HCT116 (cell line): ENCODE measurements at regions not wholly inside any gene's neighbourhood (a gene's known extent, or its start where the extent isn't known, plus 50 kb on each side); places are given as distances from the start of the nearest gene placed in this dataset.

Source experiments
- EZH2 ChIP-seq: fragments of 200-600 bp; sonication (generic); IDR thresholded peaks from 2 replicates; pipeline ENCODE4 v1.6.1; 2017; ENCODE audit warnings: antibody characterized with exemption, mixed run types
- EZH2phosphoT487 ChIP-seq: fragments of 200-600 bp; IDR thresholded peaks from 2 replicates; pipeline ENCODE4 v1.6.1; 2018; ENCODE audit warnings: antibody characterized with exemption, borderline replicate concordance
- JUND ChIP-seq: IDR thresholded peaks from 2 replicates; pipeline ENCODE4 v1.6.1; 2012
- POLR2A ChIP-seq: IDR thresholded peaks from 2 replicates; pipeline ENCODE4 v1.7.0; 2011; ENCODE audit warnings: borderline replicate concordance; ENCODE audit not compliant: insufficient read depth, insufficient read length; ENCODE audit errors: extremely low read depth
- RAD21 ChIP-seq: IDR thresholded peaks from 2 replicates; pipeline ENCODE4 v1.6.1; 2012; ENCODE audit warnings: low read depth, mild to moderate bottlenecking
- SRF ChIP-seq: IDR thresholded peaks from 2 replicates; pipeline ENCODE4 v1.6.1; 2012; ENCODE audit warnings: low read depth
- YY1 ChIP-seq: IDR thresholded peaks from 2 replicates; pipeline ENCODE4 v1.6.1; 2011; ENCODE audit warnings: low read length, low read depth, moderate library complexity, mild to moderate bottlenecking; ENCODE audit not compliant: insufficient replicate concordance; ENCODE audit errors: extremely low read depth
- ZNF274 ChIP-seq: fragments of 200-500 bp; sonication (Bioruptor generic); IDR thresholded peaks from 2 replicates; pipeline ENCODE4 v1.6.1; 2014; ENCODE audit warnings: mild to moderate bottlenecking, low read depth, low read length, inconsistent platforms
- TF ChIP-seq, protein P1 (sequence below), 3 experiments: fragments of 200-600 bp in 1 of 3; sonication (generic) in 1 of 3; IDR thresholded peaks in 2 of 3; conservative IDR thresholded peaks in 1 of 3; 2 replicates each; pipeline ENCODE4 v1.5.1; 2012 to 2017; ENCODE audit warnings: low read depth in 2 of 3, low read length in 2 of 3, antibody characterized with exemption in 1 of 3, borderline replicate concordance in 1 of 3, control low read depth in 1 of 3, mild to moderate bottlenecking in 1 of 3, mixed read lengths in 1 of 3, mixed run types in 1 of 3, moderate library complexity in 1 of 3; ENCODE audit not compliant: insufficient read depth in 1 of 3
- TF ChIP-seq, protein P2 (sequence below): IDR thresholded peaks from 2 replicates; pipeline ENCODE4 v1.6.1; 2011; ENCODE audit warnings: mild to moderate bottlenecking, low read length, moderate library complexity; ENCODE audit not compliant: insufficient replicate concordance; ENCODE audit errors: extremely low read depth
- TF ChIP-seq, protein P3 (sequence below): IDR thresholded peaks from 2 replicates; pipeline ENCODE4 v1.6.1; 2012; ENCODE audit warnings: low read depth

DNA sequence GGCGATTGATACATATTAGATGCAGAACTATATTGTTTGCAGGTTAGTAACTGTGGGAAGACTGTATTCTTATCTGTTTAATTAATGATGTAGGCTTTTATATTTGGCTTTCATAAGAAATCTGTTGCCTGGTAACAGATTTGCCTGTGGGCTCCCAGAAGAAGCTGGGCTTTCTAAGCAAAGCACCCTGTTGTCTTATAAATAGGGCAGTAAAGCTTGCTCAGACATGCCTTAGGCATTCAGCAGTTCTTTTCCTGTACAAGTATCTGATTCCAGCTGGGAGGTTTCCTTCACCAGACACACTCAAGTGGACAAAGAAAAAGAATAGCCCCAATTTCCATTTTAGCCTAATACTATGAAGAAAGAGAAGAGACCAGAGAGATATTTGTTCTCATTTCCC lies 524.0 kb downstream of the LRRIQ3 start:
- TF ChIP-seq, protein P1, sequence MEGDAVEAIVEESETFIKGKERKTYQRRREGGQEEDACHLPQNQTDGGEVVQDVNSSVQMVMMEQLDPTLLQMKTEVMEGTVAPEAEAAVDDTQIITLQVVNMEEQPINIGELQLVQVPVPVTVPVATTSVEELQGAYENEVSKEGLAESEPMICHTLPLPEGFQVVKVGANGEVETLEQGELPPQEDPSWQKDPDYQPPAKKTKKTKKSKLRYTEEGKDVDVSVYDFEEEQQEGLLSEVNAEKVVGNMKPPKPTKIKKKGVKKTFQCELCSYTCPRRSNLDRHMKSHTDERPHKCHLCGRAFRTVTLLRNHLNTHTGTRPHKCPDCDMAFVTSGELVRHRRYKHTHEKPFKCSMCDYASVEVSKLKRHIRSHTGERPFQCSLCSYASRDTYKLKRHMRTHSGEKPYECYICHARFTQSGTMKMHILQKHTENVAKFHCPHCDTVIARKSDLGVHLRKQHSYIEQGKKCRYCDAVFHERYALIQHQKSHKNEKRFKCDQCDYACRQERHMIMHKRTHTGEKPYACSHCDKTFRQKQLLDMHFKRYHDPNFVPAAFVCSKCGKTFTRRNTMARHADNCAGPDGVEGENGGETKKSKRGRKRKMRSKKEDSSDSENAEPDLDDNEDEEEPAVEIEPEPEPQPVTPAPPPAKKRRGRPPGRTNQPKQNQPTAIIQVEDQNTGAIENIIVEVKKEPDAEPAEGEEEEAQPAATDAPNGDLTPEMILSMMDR (IDR thresholded peaks at IDR 0.05 in 2 of 3, conservative IDR thresholded peaks at IDR 0.05 in 1 of 3; ENCODE audit: borderline replicate concordance in 1 of 3, insufficient read depth in 1 of 3, low read depth in 2 of 3, low read length in 2 of 3): no peak
- no peak for TF ChIP-seq EZH2
- no peak for TF ChIP-seq RAD21
- TF ChIP-seq YY1: no peak
- TF ChIP-seq POLR2A: no peak
- TF ChIP-seq JUND: no peak
- TF ChIP-seq SRF: no peak
- TF ChIP-seq, protein P2, sequence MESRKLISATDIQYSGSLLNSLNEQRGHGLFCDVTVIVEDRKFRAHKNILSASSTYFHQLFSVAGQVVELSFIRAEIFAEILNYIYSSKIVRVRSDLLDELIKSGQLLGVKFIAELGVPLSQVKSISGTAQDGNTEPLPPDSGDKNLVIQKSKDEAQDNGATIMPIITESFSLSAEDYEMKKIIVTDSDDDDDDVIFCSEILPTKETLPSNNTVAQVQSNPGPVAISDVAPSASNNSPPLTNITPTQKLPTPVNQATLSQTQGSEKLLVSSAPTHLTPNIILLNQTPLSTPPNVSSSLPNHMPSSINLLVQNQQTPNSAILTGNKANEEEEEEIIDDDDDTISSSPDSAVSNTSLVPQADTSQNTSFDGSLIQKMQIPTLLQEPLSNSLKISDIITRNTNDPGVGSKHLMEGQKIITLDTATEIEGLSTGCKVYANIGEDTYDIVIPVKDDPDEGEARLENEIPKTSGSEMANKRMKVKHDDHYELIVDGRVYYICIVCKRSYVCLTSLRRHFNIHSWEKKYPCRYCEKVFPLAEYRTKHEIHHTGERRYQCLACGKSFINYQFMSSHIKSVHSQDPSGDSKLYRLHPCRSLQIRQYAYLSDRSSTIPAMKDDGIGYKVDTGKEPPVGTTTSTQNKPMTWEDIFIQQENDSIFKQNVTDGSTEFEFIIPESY: no peak
- no peak for TF ChIP-seq ZNF274
- TF ChIP-seq, protein P3, sequence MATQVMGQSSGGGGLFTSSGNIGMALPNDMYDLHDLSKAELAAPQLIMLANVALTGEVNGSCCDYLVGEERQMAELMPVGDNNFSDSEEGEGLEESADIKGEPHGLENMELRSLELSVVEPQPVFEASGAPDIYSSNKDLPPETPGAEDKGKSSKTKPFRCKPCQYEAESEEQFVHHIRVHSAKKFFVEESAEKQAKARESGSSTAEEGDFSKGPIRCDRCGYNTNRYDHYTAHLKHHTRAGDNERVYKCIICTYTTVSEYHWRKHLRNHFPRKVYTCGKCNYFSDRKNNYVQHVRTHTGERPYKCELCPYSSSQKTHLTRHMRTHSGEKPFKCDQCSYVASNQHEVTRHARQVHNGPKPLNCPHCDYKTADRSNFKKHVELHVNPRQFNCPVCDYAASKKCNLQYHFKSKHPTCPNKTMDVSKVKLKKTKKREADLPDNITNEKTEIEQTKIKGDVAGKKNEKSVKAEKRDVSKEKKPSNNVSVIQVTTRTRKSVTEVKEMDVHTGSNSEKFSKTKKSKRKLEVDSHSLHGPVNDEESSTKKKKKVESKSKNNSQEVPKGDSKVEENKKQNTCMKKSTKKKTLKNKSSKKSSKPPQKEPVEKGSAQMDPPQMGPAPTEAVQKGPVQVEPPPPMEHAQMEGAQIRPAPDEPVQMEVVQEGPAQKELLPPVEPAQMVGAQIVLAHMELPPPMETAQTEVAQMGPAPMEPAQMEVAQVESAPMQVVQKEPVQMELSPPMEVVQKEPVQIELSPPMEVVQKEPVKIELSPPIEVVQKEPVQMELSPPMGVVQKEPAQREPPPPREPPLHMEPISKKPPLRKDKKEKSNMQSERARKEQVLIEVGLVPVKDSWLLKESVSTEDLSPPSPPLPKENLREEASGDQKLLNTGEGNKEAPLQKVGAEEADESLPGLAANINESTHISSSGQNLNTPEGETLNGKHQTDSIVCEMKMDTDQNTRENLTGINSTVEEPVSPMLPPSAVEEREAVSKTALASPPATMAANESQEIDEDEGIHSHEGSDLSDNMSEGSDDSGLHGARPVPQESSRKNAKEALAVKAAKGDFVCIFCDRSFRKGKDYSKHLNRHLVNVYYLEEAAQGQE: no peak
- no peak for TF ChIP-seq EZH2phosphoT487
